SK-N-SH (cell line): ENCODE measurements at regions not wholly inside any gene's neighbourhood (a gene's known extent, or its start where the extent isn't known, plus 50 kb on each side); places are given as distances from the start of the nearest gene placed in this dataset.

ENCODE experiments used
- CTCF ChIA-PET: fragments of 300-600, 350-600 bp; formaldehyde crosslinking; extraction: SDS; loops from one replicate; lab custom pipeline; 2021; lab: Yijun Ruan, JAX
- POLR2A ChIA-PET: fragments of 350-600 bp; sonication (Branson Sonifier 250); formaldehyde crosslinking; extraction: SDS; loops from one replicate; lab custom pipeline; 2020; ENCODE audit warnings: antibody characterized with exemption, inconsistent platforms; lab: Yijun Ruan, JAX
- DNase-seq: peaks from one replicate; pipeline ENCODE4 v3.0.0; 2012
- H2AFZ ChIP-seq: fragments of 200-600 bp; sonication (generic); 2 replicates; pipeline ENCODE4 v1.8.1; 2016; ENCODE audit warnings: antibody characterized with exemption, mild to moderate bottlenecking, low read depth
- H3F3A ChIP-seq: fragments of 200-600 bp; sonication (generic); replicated peaks from 2 replicates; pipeline ENCODE3; 2016; ENCODE audit warnings: antibody characterized with exemption, mild to moderate bottlenecking; ENCODE audit not compliant: insufficient read depth
- H3K27ac ChIP-seq, 2 experiments: fragments of 200-500 bp in 1 of 2; fragments of 200-600 bp in 1 of 2; sonication (Bioruptor generic) in 1 of 2; sonication (generic), shearing (Covaris generic) in 1 of 2; 2 replicates each; pipeline versions ENCODE4 v1.5.1 to v1.6.1; 2014 to 2016; ENCODE audit warnings: low read depth in 2 of 2, inconsistent platforms in 1 of 2, low read length in 1 of 2, mild to moderate bottlenecking in 1 of 2, mixed read lengths in 1 of 2
- H3K27me3 ChIP-seq: fragments of 200-600 bp; sonication (generic), shearing (Covaris generic); 2 replicates; pipeline ENCODE4 v1.6.1; 2016; ENCODE audit warnings: mixed run types; ENCODE audit not compliant: insufficient read depth
- H3K36me3 ChIP-seq, 2 experiments: fragments of 200-500 bp in 1 of 2; fragments of 200-600 bp in 1 of 2; sonication (Bioruptor generic) in 1 of 2; sonication (generic) in 1 of 2; replicated peaks in 1 of 2; 2 replicates each; pipeline versions ENCODE3 to v1.5.1; 2014 to 2016; ENCODE audit warnings: low read length in 1 of 2, mild to moderate bottlenecking in 1 of 2; ENCODE audit not compliant: insufficient read depth in 2 of 2, control insufficient read depth in 1 of 2
- H3K4me1 ChIP-seq, 2 experiments: fragments of 200-500 bp in 1 of 2; fragments of 200-600 bp in 1 of 2; sonication (Bioruptor generic) in 1 of 2; sonication (generic), shearing (Covaris generic) in 1 of 2; 2 replicates each; pipeline versions ENCODE4 v1.5.1 to v1.6.1; 2014 to 2016; ENCODE audit warnings: low read depth in 1 of 2, low read length in 1 of 2, mixed run types in 1 of 2; ENCODE audit not compliant: insufficient read depth in 2 of 2, control insufficient read depth in 1 of 2
- H3K4me2 ChIP-seq: fragments of 200-600 bp; sonication (generic), shearing (Covaris generic); 2 replicates; pipeline ENCODE4 v1.6.1; 2017; ENCODE audit warnings: mixed run types
- H3K4me3 ChIP-seq, 2 experiments: fragments of 200-500 bp in 1 of 2; fragments of 200-600 bp in 1 of 2; sonication (Bioruptor generic) in 1 of 2; sonication (generic), shearing (Covaris generic) in 1 of 2; 2 replicates each; pipeline versions ENCODE4 v1.5.1 to v1.8.1; 2014 to 2016; ENCODE audit warnings: low read depth in 2 of 2, inconsistent platforms in 1 of 2, low read length in 1 of 2, mild to moderate bottlenecking in 1 of 2, mixed read lengths in 1 of 2, moderate library complexity in 1 of 2
- H3K79me2 ChIP-seq: fragments of 200-600 bp; sonication (generic); 2 replicates; pipeline ENCODE4 v1.8.1; 2017; ENCODE audit warnings: mild to moderate bottlenecking; ENCODE audit not compliant: insufficient read depth
- H3K9ac ChIP-seq: fragments of 200-600 bp; sonication (generic); 2 replicates; pipeline ENCODE4 v1.6.1; 2017; ENCODE audit warnings: mixed run types
- H3K9me2 ChIP-seq: fragments of 200-600 bp; sonication (generic); 2 replicates; pipeline ENCODE4 v1.6.1; 2017; ENCODE audit warnings: mixed run types
- H3K9me3 ChIP-seq: fragments of 200-600 bp; sonication (generic); 2 replicates; pipeline ENCODE4 v1.6.1; 2017; ENCODE audit warnings: mixed run types, mild to moderate bottlenecking, moderate library complexity
- H4K20me1 ChIP-seq: fragments of 200-600 bp; sonication (generic); 2 replicates; pipeline ENCODE4 v1.6.1; 2017; ENCODE audit warnings: mild to moderate bottlenecking, mixed run types; ENCODE audit not compliant: insufficient read depth
- RAD21 ChIP-seq: IDR thresholded peaks from 2 replicates; pipeline ENCODE4 v1.6.1; 2012; ENCODE audit warnings: mild to moderate bottlenecking, low read length
- RFX5 ChIP-seq: IDR thresholded peaks from 2 replicates; pipeline ENCODE4 v1.6.1; 2012; ENCODE audit warnings: mild to moderate bottlenecking, improper control_type of control experiment, low read length
- TAF1 ChIP-seq: IDR thresholded peaks from 2 replicates; pipeline ENCODE4 v1.6.1; 2012; ENCODE audit warnings: low read depth, mild to moderate bottlenecking, low read length, moderate library complexity, borderline replicate concordance
- TCF12 ChIP-seq: IDR thresholded peaks from 2 replicates; pipeline ENCODE4 v1.4.0; 2012
- WGBS: methylation state at CpG from one replicate; pipeline ENCODE4 v1.1.6; 2017; ENCODE audit warnings: low lambda C conversion rate; 5-methylcytosine and 5-hydroxymethylcytosine counted together
- TF ChIP-seq, protein P1 (sequence below): IDR thresholded peaks from 2 replicates; pipeline ENCODE4 v1.4.0; 2012; ENCODE audit warnings: low read depth, borderline replicate concordance
- TF ChIP-seq, protein P2 (sequence below): IDR thresholded peaks from 2 replicates; pipeline ENCODE4; 2012
- TF ChIP-seq, protein P3 (sequence below): IDR thresholded peaks from 2 replicates; pipeline ENCODE4 v1.4.0; 2012; ENCODE audit warnings: low read depth, borderline replicate concordance
- TF ChIP-seq, protein P4 (sequence below): fragments of 200-600 bp; sonication (generic); IDR thresholded peaks from 2 replicates; pipeline ENCODE4 v1.6.1; 2017; ENCODE audit warnings: antibody characterized with exemption, mild to moderate bottlenecking, moderate library complexity

DNA sequence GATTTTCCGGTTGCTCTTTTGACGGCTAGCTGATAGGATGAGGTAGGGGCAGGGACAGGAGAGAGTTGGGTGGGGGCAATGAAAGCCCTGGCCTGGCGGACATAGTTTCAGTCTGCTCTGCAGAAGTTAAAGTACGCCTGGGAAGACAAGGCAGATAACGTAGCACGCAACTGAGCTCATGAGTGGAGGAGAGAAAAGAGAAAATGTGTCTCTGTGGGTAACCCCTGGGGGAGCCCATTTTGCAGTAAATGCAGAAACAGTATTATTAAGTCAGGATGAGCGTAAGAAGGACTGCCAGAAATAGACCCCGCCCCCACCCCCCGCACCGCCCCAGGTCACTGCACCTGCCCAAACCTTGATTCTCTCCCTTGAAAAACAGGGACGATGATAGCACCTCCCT, 51.7 kb upstream of the TARBP1 start (continued):
- TF ChIP-seq, protein P1, sequence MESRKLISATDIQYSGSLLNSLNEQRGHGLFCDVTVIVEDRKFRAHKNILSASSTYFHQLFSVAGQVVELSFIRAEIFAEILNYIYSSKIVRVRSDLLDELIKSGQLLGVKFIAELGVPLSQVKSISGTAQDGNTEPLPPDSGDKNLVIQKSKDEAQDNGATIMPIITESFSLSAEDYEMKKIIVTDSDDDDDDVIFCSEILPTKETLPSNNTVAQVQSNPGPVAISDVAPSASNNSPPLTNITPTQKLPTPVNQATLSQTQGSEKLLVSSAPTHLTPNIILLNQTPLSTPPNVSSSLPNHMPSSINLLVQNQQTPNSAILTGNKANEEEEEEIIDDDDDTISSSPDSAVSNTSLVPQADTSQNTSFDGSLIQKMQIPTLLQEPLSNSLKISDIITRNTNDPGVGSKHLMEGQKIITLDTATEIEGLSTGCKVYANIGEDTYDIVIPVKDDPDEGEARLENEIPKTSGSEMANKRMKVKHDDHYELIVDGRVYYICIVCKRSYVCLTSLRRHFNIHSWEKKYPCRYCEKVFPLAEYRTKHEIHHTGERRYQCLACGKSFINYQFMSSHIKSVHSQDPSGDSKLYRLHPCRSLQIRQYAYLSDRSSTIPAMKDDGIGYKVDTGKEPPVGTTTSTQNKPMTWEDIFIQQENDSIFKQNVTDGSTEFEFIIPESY = no peak

DNA sequence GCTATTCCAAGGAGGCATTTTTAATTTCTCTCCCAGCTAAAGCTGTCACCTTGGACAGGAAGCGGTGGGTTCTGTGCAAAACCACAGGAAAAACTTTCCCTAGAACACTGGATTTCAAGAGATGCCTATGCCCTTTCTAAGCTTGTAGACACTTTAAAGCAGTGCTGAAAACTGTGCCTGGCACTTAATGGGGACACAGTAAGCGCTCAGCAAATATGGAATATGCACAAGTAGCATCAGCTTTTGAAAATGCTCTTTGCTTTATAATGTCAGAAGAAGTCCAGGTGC, 50.9 kb upstream of the TARBP1 start:
- Histone ChIP-seq H3K9me2 (no peaks in the 10 kb centered on the region), H3K4me1 (peaks cover 37 to 41% of the 10 kb centered on the region in 2 experiments), H3K27ac (no peak overlapping the region), H3K4me3 (no peak overlapping the region), H3K36me3 (no peaks in the 10 kb centered on the region), H3K9me3 (no peaks in the 10 kb centered on the region), H3F3A (peaks cover 25% of the 10 kb centered on the region), H3K79me2 (no peaks in the 10 kb centered on the region), H3K27me3 (no peaks in the 10 kb centered on the region), H2AFZ (no peak overlapping the region), H3K4me2 (no peak overlapping the region), H4K20me1 (no peaks in the 10 kb centered on the region), H3K9ac (no peak overlapping the region)
- WGBS = 97% methylated on average over 2 of the region's 2 CpGs
- ChIA-PET CTCF (interaction anchor here (0.9 to 1.9 kb wide), 5 partner anchors 11 to 554 kb away, joined by 3 to 9 read pairs (median 3); no protein-coding TSS in a partner anchor), POLR2A (no interaction called here)
- DNase-seq = no peak
- no peak for TF ChIP-seq TAF1
- TF ChIP-seq RAD21 = no peak
- TF ChIP-seq, protein P2, sequence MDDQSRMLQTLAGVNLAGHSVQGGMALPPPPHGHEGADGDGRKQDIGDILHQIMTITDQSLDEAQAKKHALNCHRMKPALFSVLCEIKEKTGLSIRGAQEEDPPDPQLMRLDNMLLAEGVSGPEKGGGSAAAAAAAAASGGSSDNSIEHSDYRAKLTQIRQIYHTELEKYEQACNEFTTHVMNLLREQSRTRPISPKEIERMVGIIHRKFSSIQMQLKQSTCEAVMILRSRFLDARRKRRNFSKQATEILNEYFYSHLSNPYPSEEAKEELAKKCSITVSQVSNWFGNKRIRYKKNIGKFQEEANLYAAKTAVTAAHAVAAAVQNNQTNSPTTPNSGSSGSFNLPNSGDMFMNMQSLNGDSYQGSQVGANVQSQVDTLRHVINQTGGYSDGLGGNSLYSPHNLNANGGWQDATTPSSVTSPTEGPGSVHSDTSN = no peak
- TF ChIP-seq, protein P3, sequence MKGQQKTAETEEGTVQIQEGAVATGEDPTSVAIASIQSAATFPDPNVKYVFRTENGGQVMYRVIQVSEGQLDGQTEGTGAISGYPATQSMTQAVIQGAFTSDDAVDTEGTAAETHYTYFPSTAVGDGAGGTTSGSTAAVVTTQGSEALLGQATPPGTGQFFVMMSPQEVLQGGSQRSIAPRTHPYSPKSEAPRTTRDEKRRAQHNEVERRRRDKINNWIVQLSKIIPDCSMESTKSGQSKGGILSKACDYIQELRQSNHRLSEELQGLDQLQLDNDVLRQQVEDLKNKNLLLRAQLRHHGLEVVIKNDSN = no peak
- TF ChIP-seq, protein P4, sequence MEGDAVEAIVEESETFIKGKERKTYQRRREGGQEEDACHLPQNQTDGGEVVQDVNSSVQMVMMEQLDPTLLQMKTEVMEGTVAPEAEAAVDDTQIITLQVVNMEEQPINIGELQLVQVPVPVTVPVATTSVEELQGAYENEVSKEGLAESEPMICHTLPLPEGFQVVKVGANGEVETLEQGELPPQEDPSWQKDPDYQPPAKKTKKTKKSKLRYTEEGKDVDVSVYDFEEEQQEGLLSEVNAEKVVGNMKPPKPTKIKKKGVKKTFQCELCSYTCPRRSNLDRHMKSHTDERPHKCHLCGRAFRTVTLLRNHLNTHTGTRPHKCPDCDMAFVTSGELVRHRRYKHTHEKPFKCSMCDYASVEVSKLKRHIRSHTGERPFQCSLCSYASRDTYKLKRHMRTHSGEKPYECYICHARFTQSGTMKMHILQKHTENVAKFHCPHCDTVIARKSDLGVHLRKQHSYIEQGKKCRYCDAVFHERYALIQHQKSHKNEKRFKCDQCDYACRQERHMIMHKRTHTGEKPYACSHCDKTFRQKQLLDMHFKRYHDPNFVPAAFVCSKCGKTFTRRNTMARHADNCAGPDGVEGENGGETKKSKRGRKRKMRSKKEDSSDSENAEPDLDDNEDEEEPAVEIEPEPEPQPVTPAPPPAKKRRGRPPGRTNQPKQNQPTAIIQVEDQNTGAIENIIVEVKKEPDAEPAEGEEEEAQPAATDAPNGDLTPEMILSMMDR = no peak
- no peak for TF ChIP-seq TCF12
- no peak for TF ChIP-seq RFX5
